ENCODE measurements at regions not wholly inside any gene's neighbourhood (a gene's known extent, or its start where the extent isn't known, plus 50 kb on each side); places are given as distances from the start of the nearest gene placed in this dataset.

DNA sequence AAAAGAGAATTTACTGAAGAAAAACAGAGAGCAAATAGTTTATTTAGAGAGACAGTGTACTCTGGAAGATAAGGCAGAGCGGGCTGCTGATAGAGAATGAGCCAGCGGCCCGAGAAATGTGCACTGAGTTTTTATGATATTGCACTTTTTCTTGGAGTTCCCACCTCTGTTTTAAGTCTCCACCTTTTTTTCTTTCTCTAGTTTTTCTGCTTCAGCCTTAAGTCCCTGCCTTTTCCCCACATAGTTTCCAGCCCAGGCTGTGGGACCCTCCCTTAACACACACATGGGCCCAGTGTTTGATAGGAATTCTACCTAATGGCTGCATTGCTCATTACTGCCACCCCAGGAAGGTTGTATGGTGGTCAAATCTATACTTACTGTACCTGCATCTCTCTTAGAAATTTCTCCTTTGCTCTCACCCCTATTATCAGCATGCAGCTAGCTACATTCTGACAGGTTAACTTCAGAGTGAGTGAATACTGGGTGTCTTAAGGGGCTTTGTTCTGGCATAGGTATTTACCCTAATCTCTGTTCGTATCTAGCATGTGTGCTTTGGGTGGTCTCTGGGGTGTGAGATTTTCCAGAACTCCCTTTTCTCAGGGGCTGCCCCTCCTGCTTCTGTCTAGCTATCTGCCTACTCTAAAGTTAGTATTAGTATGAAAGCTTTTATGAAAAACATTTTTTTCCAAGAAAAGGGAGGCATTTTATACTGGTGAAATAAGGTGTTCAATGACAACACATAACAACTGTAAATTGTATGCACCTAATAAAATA is 127.3 kb upstream of the TOP3B start:
- no peak for DNase-seq (ENCODE audit: low spot score)
- intact Hi-C loops (cut with DNase I) = no loop called here

DNA sequence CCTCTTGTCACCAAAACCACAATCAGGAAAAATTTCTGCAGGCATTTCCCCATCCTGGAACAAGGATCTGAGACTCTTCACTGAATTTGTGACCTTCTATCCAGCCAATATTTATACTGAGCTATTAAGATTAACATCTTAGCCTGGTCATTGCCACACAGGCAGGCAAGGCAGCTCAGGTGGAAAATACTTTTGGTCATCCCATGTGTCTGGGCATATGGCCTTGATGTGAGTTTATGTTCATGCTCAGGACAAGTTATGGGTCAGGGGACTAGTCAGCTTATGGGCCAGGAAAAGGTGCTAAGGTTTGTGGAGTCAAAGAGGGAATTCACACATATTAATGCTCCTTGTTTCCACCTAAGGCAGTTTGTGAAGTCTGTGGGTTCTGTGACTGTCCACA is 124.3 kb upstream of the TOP3B start:
- intact Hi-C loops (cut with DNase I) = no loop called here
- DNase-seq (ENCODE audit: low spot score) = no peak

DNA sequence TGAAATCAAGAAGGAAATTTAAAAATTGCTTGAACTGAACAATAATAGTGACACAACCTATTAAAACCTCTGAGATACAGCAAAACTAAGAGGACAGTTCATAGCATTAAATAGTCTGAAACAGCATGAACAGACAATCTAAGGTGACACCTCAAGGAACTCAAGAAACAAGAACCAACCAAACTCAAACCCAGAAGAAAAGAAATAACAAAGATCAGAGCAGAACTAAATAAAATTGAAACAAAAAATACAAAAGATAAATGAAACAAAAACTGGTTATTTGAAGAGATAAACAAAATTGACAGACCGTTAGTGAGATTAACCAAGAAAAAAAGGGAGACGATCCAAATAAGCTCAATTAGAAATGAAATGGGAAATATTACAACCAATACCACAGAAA is 122.8 kb upstream of the TOP3B start:
- no peak for DNase-seq (ENCODE audit: low spot score)
- intact Hi-C loops (cut with DNase I) = no loop called here

DNA sequence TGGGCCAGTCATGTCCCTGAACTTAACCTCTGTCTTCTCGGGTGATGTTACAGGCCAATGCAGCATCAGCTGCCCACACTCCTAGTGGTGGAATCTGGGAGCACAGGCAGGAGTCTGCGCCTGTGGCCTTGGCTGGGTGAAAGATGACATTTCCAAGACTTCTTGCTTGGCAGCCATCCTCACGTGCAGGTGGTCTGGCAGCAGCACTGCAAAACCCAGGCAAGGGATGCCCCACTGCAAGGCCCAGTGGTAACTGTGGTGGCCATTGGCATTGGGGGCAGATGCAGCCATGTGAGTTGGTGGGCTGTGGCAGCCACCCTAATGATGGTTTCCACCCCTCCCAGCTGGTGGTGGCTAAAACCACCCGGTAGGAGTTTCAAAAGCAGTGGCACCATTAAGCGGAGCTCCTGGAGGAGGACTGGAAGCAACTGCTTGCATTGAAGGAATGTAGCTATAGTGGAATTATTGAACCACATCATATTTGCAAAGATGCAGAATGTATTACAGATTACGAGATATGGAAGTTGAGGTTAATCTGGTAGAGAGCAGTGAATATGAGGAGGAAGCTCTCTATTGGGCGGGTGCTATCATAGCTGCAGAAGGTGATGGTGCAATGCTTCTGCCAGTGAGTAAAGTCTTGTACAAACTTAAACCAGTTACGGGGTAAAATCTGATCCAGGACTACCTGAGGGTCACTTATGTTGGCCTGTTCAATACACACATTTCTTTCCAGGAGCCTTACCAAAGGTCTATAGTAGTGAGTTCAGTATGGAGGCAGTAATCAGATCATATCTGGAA is 120.7 kb upstream of the TOP3B start:
- no peak for DNase-seq (ENCODE audit: low spot score)
- intact Hi-C loops (cut with DNase I) = no loop called here

DNA sequence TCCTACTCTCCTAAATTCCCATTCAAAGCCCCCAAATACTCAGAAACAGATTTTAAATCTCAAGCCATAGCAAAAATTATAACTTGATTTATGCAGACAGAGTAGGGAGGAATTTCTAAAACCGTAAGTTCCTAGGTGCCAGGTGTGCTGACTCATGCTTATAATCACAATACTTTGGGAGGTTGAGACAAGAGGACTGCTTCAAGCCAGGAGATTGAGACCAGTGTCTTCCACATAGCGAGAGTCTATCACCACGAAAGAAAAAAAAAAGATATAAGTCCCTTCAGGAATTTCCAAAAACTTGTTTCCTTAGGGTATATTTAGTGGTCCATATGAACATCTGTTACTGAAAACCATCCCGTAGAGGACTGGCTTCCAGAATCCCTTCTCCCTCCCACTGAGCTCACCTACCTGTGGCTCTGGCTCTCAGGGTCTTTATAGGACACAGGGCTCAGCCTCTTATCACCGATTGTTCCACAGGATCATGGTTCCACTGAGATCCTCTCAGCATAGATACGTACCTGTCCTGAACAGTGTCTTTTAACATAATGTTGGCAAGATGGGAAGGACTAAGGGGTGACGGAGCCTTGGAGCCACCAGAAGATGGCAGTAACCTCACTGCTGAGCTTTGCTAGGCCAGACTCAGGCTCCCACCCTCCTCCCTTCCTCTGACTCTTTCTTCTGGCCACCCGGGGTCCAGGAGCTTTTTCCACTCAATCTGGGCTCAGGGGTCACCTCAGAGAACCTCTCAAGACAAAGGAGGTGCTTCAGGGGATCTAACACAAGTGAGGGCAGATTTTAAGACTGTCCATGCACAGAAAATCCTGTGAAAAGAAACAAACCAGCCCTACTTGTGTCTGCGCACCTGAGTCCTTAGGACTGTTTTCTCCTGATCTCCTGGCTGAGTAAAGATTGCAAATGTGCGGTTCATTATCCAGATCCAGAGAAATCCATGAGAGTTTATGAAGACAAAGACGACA is 117.5 kb upstream of the TOP3B start:
- no peak for DNase-seq (ENCODE audit: low spot score)
- intact Hi-C loops (cut with DNase I) = no loop called here

DNA sequence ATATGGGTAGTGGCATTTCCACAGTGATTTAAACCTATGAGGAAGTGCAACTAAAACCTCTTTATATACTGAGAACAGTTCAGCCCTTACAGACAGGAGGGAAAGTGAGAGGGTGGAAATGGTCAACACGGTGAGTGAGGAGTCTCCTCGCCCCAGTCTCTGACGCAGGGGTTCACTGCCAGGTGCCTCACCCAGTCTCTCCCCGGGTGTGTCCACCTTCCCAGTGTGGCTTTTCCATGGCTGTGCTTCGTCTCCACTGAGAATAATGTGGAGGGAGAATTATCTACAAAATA is 116.6 kb upstream of the TOP3B start:
- intact Hi-C loops (cut with DNase I) = no loop called here
- DNase-seq (ENCODE audit: low spot score) = no peak

DNA sequence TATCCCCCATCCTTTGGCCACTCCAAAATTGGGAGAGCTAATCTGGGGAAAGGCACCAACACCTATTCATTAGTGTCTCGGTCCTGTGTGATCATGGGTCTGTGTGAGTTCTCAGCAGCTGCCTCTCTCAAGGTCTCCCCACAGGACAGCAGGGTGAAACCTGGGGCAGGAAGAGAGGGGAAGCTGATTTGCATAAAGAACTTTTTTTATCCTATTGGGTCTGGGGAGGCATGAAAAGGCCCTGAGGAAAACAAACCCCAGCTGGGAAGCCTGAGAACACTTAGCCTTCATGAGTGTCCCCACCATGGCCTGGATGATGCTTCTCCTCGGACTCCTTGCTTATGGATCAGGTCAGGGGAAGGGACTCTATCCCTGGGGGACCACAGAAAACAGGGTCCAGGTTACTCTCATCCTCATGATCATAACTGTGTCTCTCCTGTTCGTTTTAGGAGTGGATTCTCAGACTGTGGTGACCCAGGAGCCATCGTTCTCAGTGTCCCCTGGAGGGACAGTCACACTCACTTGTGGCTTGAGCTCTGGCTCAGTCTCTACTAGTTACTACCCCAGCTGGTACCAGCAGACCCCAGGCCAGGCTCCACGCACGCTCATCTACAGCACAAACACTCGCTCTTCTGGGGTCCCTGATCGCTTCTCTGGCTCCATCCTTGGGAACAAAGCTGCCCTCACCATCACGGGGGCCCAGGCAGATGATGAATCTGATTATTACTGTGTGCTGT is 116.0 kb upstream of the TOP3B start:
- intact Hi-C loops (cut with DNase I) = no loop called here
- no peak for DNase-seq (ENCODE audit: low spot score)

DNA sequence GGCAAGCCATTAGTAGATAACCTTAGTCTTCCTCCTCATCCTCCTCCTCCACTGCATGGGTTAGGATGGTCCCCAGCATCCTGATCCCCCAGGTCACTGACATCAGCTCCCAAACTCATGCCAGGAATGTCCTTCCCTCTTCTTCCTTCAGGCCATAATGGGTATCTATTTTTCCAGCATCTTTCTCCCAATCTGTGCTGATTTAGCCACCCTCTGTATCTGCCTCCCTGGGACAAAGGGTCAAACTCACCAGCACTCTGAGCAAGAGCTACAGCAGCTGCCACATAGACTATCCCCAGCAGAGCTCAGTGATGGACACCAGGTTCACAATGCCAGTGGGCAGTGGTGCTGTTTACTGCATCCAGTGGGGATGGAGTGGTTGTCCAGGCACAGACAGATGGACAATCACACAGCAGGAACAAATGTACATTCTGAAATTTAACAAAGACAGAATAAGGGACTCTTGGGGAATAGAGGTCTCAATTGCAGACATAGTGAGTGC is 115.2 kb upstream of the TOP3B start:
- no peak for DNase-seq (ENCODE audit: low spot score)
- intact Hi-C loops (cut with DNase I) = no loop called here

DNA sequence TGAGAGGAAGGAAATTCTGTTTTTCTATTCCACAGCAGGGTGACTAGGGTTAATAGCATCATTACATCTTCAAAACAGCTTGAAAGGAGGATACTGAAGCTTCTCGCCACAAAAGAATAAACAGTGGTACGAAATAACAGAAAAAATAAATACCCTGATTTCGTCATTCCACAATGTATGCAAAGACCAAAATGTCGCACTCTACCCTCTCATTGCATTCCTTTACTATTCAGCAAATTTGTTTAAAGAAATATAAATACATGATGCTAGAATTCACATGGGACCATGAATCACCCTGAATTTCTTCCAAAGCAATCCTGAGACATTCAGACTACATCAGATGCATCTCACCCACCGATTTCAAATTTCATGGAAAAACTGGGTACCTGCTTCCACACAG is 112.3 kb upstream of the TOP3B start:
- no peak for DNase-seq (ENCODE audit: low spot score)
- intact Hi-C loops (cut with DNase I) = no loop called here

DNA sequence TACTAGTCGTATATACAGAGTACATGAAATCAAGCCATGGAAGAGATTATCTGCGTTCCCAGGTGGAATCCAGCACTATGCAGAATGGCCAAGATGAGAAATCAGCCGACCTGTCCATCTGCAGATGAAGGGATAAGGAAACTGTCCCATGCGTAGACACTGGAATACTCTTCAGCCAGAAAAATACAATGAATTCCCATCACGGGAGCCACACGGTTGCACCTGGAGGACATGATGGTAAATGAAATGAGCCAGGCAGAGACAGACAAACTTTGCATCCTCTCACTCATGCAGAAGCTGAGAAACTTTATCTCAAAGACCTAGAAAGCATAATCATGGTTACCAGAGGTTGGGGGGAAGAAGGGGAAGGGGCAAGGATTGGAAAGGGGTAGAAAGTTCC is 111.9 kb upstream of the TOP3B start:
- no peak for DNase-seq (ENCODE audit: low spot score)
- intact Hi-C loops (cut with DNase I) = no loop called here

DNA sequence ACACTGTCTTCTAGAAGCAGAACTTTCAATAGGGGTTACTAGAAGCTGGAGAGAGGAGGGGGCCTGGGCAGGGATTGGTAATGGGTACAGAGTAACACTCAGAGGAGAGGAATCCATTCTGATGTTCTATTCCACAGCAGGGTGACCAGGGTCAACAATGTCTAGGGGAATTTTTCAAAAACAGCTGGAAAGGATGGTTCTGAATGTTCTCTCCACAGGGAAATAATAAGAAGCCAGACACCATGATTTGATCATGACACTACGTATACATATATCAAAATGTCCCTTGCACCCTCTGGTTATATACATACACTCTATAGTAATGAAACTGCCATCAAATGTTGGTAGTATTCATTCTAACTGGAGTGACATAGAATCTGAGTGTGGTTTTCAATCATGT is 111.2 kb upstream of the TOP3B start:
- intact Hi-C loops (cut with DNase I) = no loop called here
- DNase-seq (ENCODE audit: low spot score) = no peak

DNA sequence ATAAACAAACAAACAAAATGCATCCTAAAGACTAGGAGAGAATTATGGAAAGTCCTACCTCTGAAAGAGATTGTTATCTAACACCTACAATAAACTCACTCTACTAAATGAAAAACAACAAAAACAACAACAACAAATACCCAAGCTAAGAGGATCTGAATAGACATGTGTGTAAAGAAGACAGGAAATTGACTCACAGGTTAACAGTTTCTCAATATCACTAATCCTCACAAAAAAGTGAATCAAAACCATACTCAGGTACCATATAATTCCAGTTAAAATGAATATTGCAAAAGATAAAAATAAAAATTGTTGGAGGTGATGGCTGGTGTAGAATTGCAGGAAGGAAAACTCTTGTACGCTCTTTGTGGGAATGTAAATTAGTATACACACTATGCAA is 110.4 kb upstream of the TOP3B start:
- DNase-seq (ENCODE audit: low spot score) = no peak
- intact Hi-C loops (cut with DNase I) = no loop called here

DNA sequence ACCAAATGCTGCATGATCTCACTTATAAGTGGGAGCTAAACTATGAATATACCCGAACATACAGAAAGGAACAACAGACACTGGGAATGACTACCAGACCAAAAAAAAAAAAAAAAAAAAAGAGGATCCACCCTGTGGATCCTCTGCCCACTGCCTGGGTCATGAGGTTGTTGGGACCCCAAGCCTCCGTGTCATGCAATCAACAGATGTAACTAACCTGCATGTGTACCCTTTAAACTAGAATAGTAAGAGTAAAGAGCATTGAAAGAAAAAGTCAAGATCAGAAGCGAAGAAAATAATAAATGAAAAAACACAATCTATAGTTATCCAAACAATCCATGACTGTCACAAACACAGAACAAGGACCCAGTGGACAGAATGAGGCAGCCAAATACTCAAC is 109.5 kb upstream of the TOP3B start:
- DNase-seq (ENCODE audit: low spot score) = no peak
- intact Hi-C loops (cut with DNase I) = no loop called here

DNA sequence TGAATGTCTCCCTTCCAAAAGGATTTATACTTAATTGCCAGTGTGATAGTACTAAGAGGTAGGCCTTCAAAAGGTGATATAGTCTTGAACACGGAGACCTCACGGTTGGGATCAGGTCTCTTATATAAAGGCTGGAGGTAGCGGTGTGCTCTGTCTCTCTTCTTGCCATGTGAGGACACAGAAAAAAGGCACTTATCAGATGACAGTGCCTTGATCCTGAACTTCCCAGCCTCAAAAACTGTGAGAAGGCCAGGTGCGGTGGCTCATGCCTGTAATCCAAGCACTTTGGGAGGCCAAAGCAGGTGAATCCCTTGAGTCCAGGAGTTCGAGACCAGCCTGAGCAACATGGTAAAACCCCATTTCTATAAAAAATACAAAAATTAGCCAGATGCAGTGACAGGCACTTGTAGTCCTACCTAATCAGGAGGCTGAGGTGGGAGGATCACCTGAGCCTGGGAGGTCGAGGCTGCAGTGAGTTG is 108.9 kb upstream of the TOP3B start:
- intact Hi-C loops (cut with DNase I) = no loop called here
- DNase-seq (ENCODE audit: low spot score) = no peak

DNA sequence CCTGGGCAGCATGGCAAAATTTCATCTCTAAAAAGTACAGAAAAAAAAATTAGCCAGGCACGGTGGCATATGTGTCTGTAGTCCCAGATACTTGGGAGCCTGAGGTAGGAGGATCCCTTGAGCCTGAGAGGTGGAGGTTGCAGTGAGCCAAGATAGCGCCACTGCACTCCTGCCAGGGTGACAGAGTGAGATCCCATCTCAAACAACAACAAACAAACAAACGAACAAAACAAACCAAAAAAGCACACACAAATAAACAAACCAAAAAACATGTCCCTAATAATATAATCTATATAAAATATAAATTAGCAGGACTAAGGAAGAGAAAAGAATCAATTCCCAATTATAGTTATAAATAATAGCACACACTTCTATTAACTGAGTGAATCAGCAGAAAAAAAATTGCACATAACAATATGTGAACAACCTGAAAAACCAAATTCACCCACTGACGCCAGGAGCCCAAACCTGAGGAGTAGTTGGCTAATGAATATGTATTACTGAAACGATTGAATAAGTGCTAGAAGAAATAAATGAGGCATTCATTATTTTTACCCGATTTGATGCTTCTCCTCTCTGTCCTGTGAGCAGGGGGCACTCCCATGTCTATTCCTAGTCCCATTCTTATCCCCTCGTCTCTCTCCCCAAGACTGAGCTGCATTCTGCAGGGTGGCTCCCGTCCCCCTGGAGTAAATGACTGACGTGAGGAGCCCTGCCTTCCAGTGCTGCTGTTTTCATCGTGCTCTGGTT is 108.2 kb upstream of the TOP3B start:
- DNase-seq (ENCODE audit: low spot score) = no peak
- intact Hi-C loops (cut with DNase I) = no loop called here

DNA sequence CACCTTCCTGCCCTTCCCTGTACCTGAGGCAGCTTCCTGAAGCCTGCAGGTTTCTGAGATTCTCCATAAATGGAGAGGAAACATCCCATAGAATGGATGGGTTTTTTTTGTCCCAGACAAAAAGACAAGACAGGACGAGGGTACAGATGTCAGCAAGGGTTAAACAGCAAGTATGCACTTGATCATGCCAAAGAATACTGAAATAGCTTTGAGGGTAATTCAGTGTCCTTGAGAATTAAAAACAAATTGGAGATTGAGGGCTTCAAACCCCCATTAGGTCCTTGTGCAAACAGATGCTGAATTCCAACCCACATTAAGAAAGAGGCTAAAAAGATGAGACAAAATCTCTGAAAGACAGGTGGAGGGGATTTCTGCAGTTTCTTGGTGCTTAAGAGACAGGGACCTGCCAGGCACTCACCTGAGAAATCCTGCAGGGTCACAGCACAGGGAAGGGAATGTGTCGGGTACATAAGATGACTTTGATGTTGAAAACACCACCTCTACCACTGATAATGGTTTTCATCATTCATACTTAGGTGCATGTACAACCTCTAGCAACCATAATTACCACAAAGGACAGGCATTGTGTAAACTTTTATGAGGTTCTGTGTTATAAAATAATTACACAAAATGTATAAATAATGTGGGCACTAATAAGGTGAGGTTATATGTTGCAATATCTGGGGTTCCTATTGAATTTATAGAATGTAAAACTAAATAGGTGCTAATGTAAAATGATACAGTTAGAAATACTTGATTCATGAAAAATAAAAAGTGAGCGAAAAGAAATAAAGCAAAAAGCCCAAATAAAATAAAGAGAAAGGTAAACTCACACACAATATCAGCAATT is 107.1 kb upstream of the TOP3B start:
- DNase-seq (ENCODE audit: low spot score) = no peak
- intact Hi-C loops (cut with DNase I) = no loop called here

DNA sequence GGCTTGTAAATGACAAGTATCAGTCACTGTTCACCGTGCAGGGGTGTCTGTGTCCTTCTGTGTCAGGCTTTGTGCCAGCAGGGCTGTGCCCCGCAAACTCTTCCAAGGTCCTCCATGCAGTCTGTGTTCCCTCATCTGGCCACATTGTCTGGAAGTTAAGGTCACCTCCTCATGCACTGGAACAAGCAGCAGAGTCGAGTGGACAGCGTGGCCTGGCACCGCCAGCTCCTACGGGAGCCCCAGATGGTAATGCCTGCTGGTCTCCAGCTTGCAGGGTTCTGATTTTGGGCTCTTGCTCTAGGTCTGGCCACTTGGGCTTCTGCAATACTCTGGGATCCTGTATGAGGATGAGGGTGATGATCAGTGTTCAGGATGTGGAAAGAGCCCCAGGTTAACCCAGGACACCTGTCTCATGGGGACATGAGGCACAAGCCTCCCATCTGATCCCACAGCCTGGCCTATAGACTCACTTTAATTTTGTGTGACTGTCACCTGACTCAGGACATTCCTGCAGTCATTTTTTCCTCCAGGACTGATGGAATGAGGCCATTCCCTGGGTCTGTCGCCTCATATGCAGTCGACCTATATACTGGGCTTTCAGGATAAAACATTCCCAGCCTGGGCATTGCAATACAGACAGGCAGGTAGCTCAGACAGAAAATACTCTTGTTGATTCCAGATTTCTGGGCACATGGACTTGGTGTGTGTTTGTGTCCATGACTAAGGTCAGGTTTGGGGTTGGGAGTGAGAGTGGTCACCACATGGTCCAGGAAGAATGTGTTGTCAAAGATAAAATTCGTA is 106.3 kb upstream of the TOP3B start:
- DNase-seq (ENCODE audit: low spot score) = no peak
- intact Hi-C loops (cut with DNase I) = no loop called here

All from posterior vena cava (tissue), 2 donors.